Activated T-cell treated with anti-CD3 and anti-CD28 coated beads, Interleukin-2, amount 50 U/mL, for 72 hours (primary cell): ENCODE measurements at regions not wholly inside any gene's neighbourhood (a gene's known extent, or its start where the extent isn't known, plus 50 kb on each side); places are given as distances from the start of the nearest gene placed in this dataset.

Experiments used
- ATAC-seq, 2 donors: fragments of 150-1000 bp; cut with Tn5 transposase; replicated peaks in 1 of 2; 2 replicates each; pipeline ENCODE4 v1.10.0; 2021; ENCODE audit warnings: moderate library complexity in 2 of 2, mild to moderate bottlenecking in 1 of 2
- DNase-seq, 2 donors: peaks; one replicate each; pipeline ENCODE4 v3.0.0; 2021 to 2022; ENCODE audit warnings: mixed read lengths in 1 of 2
- H3K27ac Mint-ChIP-seq: one replicate; pipeline ENCODE4 v1.8.0; 2022; ENCODE audit warnings: mild to moderate bottlenecking, moderate library complexity, mixed read lengths
- H3K27me3 Mint-ChIP-seq: one replicate; pipeline ENCODE4 v1.8.0; 2022; ENCODE audit warnings: low read depth, mixed read lengths
- H3K36me3 Mint-ChIP-seq, 2 donors: one replicate each; pipeline ENCODE4 v1.8.0; 2022; ENCODE audit warnings: mixed read lengths in 2 of 2, mild to moderate bottlenecking in 1 of 2; ENCODE audit not compliant: insufficient read depth in 2 of 2
- H3K4me1 Mint-ChIP-seq: one replicate; pipeline ENCODE4 v1.8.0; 2022; ENCODE audit warnings: low read depth, mixed read lengths
- H3K4me3 Mint-ChIP-seq, 2 donors: one replicate each; pipeline ENCODE4 v1.8.0; 2022; ENCODE audit warnings: mild to moderate bottlenecking in 2 of 2, mixed read lengths in 2 of 2, moderate library complexity in 2 of 2
- H3K9me3 Mint-ChIP-seq, 2 donors: one replicate each; pipeline ENCODE4 v1.8.0; 2022; ENCODE audit warnings: mixed read lengths in 2 of 2

- ATAC-seq (no peak), DNase-seq (no peak)
- Mint-ChIP-seq H3K27me3 (peaks cover 13% of the 10 kb centered on the region), H3K27ac (no peak overlapping the region), H3K4me3 (no peak overlapping the region), H3K9me3 (no peaks in the 10 kb centered on the region), H3K4me1 (no peaks in the 10 kb centered on the region), H3K36me3 (no peaks in the 10 kb centered on the region)
Measured at GRCh38 chr11:70608568-70609470, 210.5 kb downstream of the CTTN start.

GRCh38 chr11:70610566-70611565 lies 212.5 kb downstream of the CTTN start:
- H3K4me3 Mint-ChIP-seq: no peak overlapping the region
- DNase-seq (no peak), ATAC-seq (no peak)
- H3K27me3 Mint-ChIP-seq: peaks cover 13% of the 10 kb centered on the region
- no peaks in the 10 kb centered on the region for H3K9me3 Mint-ChIP-seq
- no peaks in the 10 kb centered on the region for H3K36me3 Mint-ChIP-seq
- H3K27ac Mint-ChIP-seq: no peak overlapping the region
- H3K4me1 Mint-ChIP-seq: no peaks in the 10 kb centered on the region

- Mint-ChIP-seq H3K4me3 (no peak overlapping the region), H3K4me1 (no peaks in the 10 kb centered on the region), H3K9me3 (no peaks in the 10 kb centered on the region), H3K36me3 (no peaks in the 10 kb centered on the region), H3K27me3 (peaks cover 13% of the 10 kb centered on the region), H3K27ac (no peak overlapping the region)
- ATAC-seq: no peak
- no peak for DNase-seq
Measured at GRCh38 chr11:70611821-70612220, 213.5 kb downstream of the CTTN start.

GRCh38 chr11:70612459-70613141 lies 214.3 kb downstream of the CTTN start:
- no peaks in the 10 kb centered on the region for H3K9me3 Mint-ChIP-seq
- no peak overlapping the region for H3K27ac Mint-ChIP-seq
- DNase-seq (no peak), ATAC-seq (no peak)
- H3K27me3 Mint-ChIP-seq: peaks cover 13% of the 10 kb centered on the region
- no peaks in the 10 kb centered on the region for H3K36me3 Mint-ChIP-seq
- H3K4me3 Mint-ChIP-seq: no peak overlapping the region
- no peaks in the 10 kb centered on the region for H3K4me1 Mint-ChIP-seq

GRCh38 chr11:70614034-70614681 lies 215.8 kb downstream of the CTTN start:
- H3K27me3 Mint-ChIP-seq: peaks cover 13% of the 10 kb centered on the region
- no peak overlapping the region for H3K27ac Mint-ChIP-seq
- no peak for ATAC-seq
- H3K9me3 Mint-ChIP-seq: no peaks in the 10 kb centered on the region
- DNase-seq: no peak
- no peaks in the 10 kb centered on the region for H3K4me1 Mint-ChIP-seq
- H3K4me3 Mint-ChIP-seq: no peak overlapping the region
- H3K36me3 Mint-ChIP-seq: no peaks in the 10 kb centered on the region

GRCh38 chr11:70615036-70615875 lies 216.9 kb downstream of the CTTN start:
- Mint-ChIP-seq H3K4me1 (no peaks in the 10 kb centered on the region), H3K4me3 (no peak overlapping the region), H3K27ac (no peak overlapping the region), H3K9me3 (no peaks in the 10 kb centered on the region), H3K27me3 (peaks cover 13% of the 10 kb centered on the region), H3K36me3 (no peaks in the 10 kb centered on the region)
- no peak for ATAC-seq
- no peak for DNase-seq

GRCh38 chr11:70616317-70616716 lies 218.0 kb downstream of the CTTN start:
- H3K27ac Mint-ChIP-seq: no peak overlapping the region
- DNase-seq: no peak
- no peaks in the 10 kb centered on the region for H3K36me3 Mint-ChIP-seq

GRCh38 chr11:70616938-70617654 lies 218.8 kb downstream of the CTTN start:
- ATAC-seq (no peak), DNase-seq (no peak)
- peaks cover 7% of the 10 kb centered on the region for H3K27me3 Mint-ChIP-seq
- no peaks in the 10 kb centered on the region for H3K36me3 Mint-ChIP-seq
- no peak overlapping the region for H3K4me3 Mint-ChIP-seq
- H3K27ac Mint-ChIP-seq: no peak overlapping the region
- H3K4me1 Mint-ChIP-seq: no peaks in the 10 kb centered on the region
- H3K9me3 Mint-ChIP-seq: no peaks in the 10 kb centered on the region

More at GRCh38 chr11:70616317-70616716, 218.0 kb downstream of the CTTN start:
- Mint-ChIP-seq H3K4me3 (no peak overlapping the region), H3K4me1 (no peaks in the 10 kb centered on the region), H3K27me3 (peaks cover 11% of the 10 kb centered on the region), H3K9me3 (no peaks in the 10 kb centered on the region)
- no peak for ATAC-seq

GRCh38 chr11:70618431-70619101 lies 220.2 kb downstream of the CTTN start:
- Mint-ChIP-seq H3K4me1 (no peaks in the 10 kb centered on the region), H3K9me3 (no peaks in the 10 kb centered on the region), H3K27me3 (no peaks in the 10 kb centered on the region), H3K36me3 (no peaks in the 10 kb centered on the region), H3K27ac (no peak overlapping the region), H3K4me3 (no peak overlapping the region)
- DNase-seq (no peak), ATAC-seq (no peak)

GRCh38 chr11:70619591-70619990 lies 221.3 kb downstream of the CTTN start:
- Mint-ChIP-seq H3K9me3 (no peaks in the 10 kb centered on the region), H3K4me3 (no peak overlapping the region), H3K36me3 (no peaks in the 10 kb centered on the region), H3K4me1 (no peaks in the 10 kb centered on the region), H3K27ac (no peak overlapping the region), H3K27me3 (no peaks in the 10 kb centered on the region)
- DNase-seq (no peak), ATAC-seq (no peak)
